HCT116 (cell line): ENCODE measurements at regions not wholly inside any gene's neighbourhood (a gene's known extent, or its start where the extent isn't known, plus 50 kb on each side); places are given as distances from the start of the nearest gene placed in this dataset.

ENCODE experiments used
- ATAC-seq: fragments of 200-7000 bp; cut with Tn5 transposase; 2 replicates; pipeline ENCODE4 v1.9.1; 2020; ENCODE audit warnings: mild to moderate bottlenecking, moderate library complexity
- BruUV-seq: library from RNA; stranded (reverse); fragments of 400-500 nt; replicated peaks from 2 replicates; lab custom pipeline; 2021; lab: Mats Ljungman, UMichigan
- CTCF ChIA-PET: fragments of 300-600 bp; sonication (Branson Sonifier 250); formaldehyde crosslinking; loops from one replicate; lab custom pipeline; 2021; ENCODE audit warnings: antibody characterized with exemption; lab: Charles Lee
- POLR2A ChIA-PET: fragments of 300-600, 350-600 bp; sonication (Branson Sonifier 250); formaldehyde crosslinking; loops from one replicate; lab custom pipeline; 2021; ENCODE audit warnings: antibody characterized with exemption; lab: Charles Lee
- RAD21 ChIA-PET, 2 experiments: fragments of 300-600 bp; sonication (Branson Sonifier 250); formaldehyde crosslinking; loops; one replicate each; lab custom pipeline; 2023; ENCODE audit warnings: low total read pairs in 2 of 2; ENCODE audit not compliant: uncharacterized antibody in 2 of 2, unreplicated experiment in 2 of 2, low non-redundant PET in 1 of 2; lab: Charles Lee
- DNase-seq: peaks from one replicate; pipeline ENCODE4 v3.0.0-alpha.2; 2010; ENCODE audit warnings: low read depth, low spot score
- H2AFZ ChIP-seq: fragments of 200-600 bp; shearing (Covaris generic), sonication (generic); 2 replicates; pipeline ENCODE4 v1.6.1; 2017; ENCODE audit warnings: low read depth, mixed run types, mixed read lengths, antibody characterized with exemption, low read length; ENCODE audit not compliant: poor library complexity, severe bottlenecking
- H3K27ac ChIP-seq: 2 replicates; pipeline ENCODE4 v1.5.1; 2012; ENCODE audit warnings: low read depth, low read length
- H3K27me3 ChIP-seq: fragments of 200-600 bp; sonication (generic); 2 replicates; pipeline ENCODE4 v1.6.1; 2016; ENCODE audit warnings: mixed run types, low read length, mixed read lengths; ENCODE audit not compliant: insufficient read depth
- H3K36me3 ChIP-seq, 2 experiments: fragments of 200-500 bp in 1 of 2; fragments of 200-600 bp in 1 of 2; sonication (Bioruptor generic) in 1 of 2; sonication (generic) in 1 of 2; 2 replicates each; pipeline versions ENCODE4 v1.5.1 to v1.6.1; 2014 to 2016; ENCODE audit warnings: low read length in 2 of 2, inconsistent platforms in 1 of 2, mixed read lengths in 1 of 2, mixed run types in 1 of 2; ENCODE audit not compliant: insufficient read depth in 2 of 2, control insufficient read depth in 1 of 2
- H3K4me1 ChIP-seq, 2 experiments: fragments of 200-600 bp in 1 of 2; sonication (generic) in 1 of 2; 2 replicates each; pipeline versions ENCODE4 v1.5.1 to v1.6.1; 2012 to 2017; ENCODE audit warnings: low read length in 2 of 2, inconsistent platforms in 1 of 2, mild to moderate bottlenecking in 1 of 2, mixed read lengths in 1 of 2, mixed run types in 1 of 2, moderate library complexity in 1 of 2; ENCODE audit not compliant: insufficient read depth in 2 of 2, control insufficient read depth in 1 of 2
- H3K4me2 ChIP-seq: fragments of 200-600 bp; sonication (generic); 2 replicates; pipeline ENCODE4 v1.6.1; 2017; ENCODE audit warnings: mixed run types, low read length, mixed read lengths
- H3K4me3 ChIP-seq, 2 experiments: fragments of 200-600 bp in 1 of 2; sonication (generic) in 1 of 2; replicated peaks in 1 of 2; 2 replicates each; pipeline ENCODE4 v1.5.1; 2011 to 2016; ENCODE audit warnings: low read length in 2 of 2, control low read depth in 1 of 2, low read depth in 1 of 2, mild to moderate bottlenecking in 1 of 2, mixed read lengths in 1 of 2, mixed run types in 1 of 2
- H3K79me2 ChIP-seq: fragments of 200-600 bp; sonication (generic); 2 replicates; pipeline ENCODE4 v1.6.1; 2017; ENCODE audit warnings: mild to moderate bottlenecking, mixed run types, low read length, moderate library complexity, mixed read lengths; ENCODE audit not compliant: insufficient read depth
- H3K9ac ChIP-seq: fragments of 200-600 bp; sonication (generic); 2 replicates; pipeline ENCODE4 v1.6.1; 2016; ENCODE audit warnings: low read length, mixed read lengths
- H3K9me2 ChIP-seq: fragments of 200-600 bp; sonication (generic), shearing (Covaris generic); 2 replicates; pipeline ENCODE4 v1.6.1; 2017; ENCODE audit warnings: mixed run types, mild to moderate bottlenecking, moderate library complexity; ENCODE audit not compliant: insufficient read depth
- H3K9me3 ChIP-seq, 2 experiments: fragments of 200-500 bp in 1 of 2; fragments of 200-600 bp in 1 of 2; sonication (Bioruptor generic) in 1 of 2; sonication (generic) in 1 of 2; 2 replicates each; pipeline ENCODE4 v1.6.1; 2014 to 2017; ENCODE audit warnings: low read length in 2 of 2, mixed read lengths in 2 of 2, inconsistent platforms in 1 of 2, low read depth in 1 of 2, mild to moderate bottlenecking in 1 of 2, mixed run types in 1 of 2, moderate library complexity in 1 of 2; ENCODE audit not compliant: control insufficient read depth in 1 of 2, insufficient read depth in 1 of 2
- H4K20me1 ChIP-seq: fragments of 200-600 bp; sonication (generic), shearing (Covaris generic); 2 replicates; pipeline ENCODE4 v1.6.1; 2017; ENCODE audit warnings: mixed run types, mild to moderate bottlenecking, moderate library complexity; ENCODE audit not compliant: insufficient read depth
- ATF3 ChIP-seq: IDR thresholded peaks from 2 replicates; pipeline ENCODE4 v1.6.1; 2012
- CBX3 ChIP-seq: IDR thresholded peaks from 2 replicates; pipeline ENCODE4 v1.6.1; 2012; ENCODE audit warnings: low read depth
- CEBPB ChIP-seq: IDR thresholded peaks from 2 replicates; pipeline ENCODE4 v1.6.1; 2012; ENCODE audit warnings: low read depth
- CTCF ChIP-seq, 3 experiments: fragments of 200-600 bp in 1 of 3; sonication (generic) in 1 of 3; IDR thresholded peaks in 2 of 3; conservative IDR thresholded peaks in 1 of 3; 2 replicates each; pipeline ENCODE4 v1.5.1; 2012 to 2017; ENCODE audit warnings: low read depth in 2 of 3, low read length in 2 of 3, antibody characterized with exemption in 1 of 3, borderline replicate concordance in 1 of 3, control low read depth in 1 of 3, mild to moderate bottlenecking in 1 of 3, mixed read lengths in 1 of 3, mixed run types in 1 of 3, moderate library complexity in 1 of 3; ENCODE audit not compliant: insufficient read depth in 1 of 3
- EGR1 ChIP-seq: IDR thresholded peaks from 2 replicates; pipeline ENCODE4 v1.6.1; 2012; ENCODE audit warnings: low read depth
- EZH2 ChIP-seq: fragments of 200-600 bp; sonication (generic); IDR thresholded peaks from 2 replicates; pipeline ENCODE4 v1.6.1; 2017; ENCODE audit warnings: antibody characterized with exemption, mixed run types
- JUND ChIP-seq: IDR thresholded peaks from 2 replicates; pipeline ENCODE4 v1.6.1; 2012
- MAX ChIP-seq: IDR thresholded peaks from 2 replicates; pipeline ENCODE4 v1.6.1; 2012
- RAD21 ChIP-seq: IDR thresholded peaks from 2 replicates; pipeline ENCODE4 v1.6.1; 2012; ENCODE audit warnings: low read depth, mild to moderate bottlenecking
- REST ChIP-seq: IDR thresholded peaks from 2 replicates; pipeline ENCODE4 v1.6.1; 2012; ENCODE audit warnings: low read depth
- SIN3A ChIP-seq: IDR thresholded peaks from 2 replicates; pipeline ENCODE4 v1.6.1; 2012; ENCODE audit warnings: low read depth
- SP1 ChIP-seq: IDR thresholded peaks from 2 replicates; pipeline ENCODE4 v1.6.1; 2012; ENCODE audit warnings: low read depth
- SRF ChIP-seq: IDR thresholded peaks from 2 replicates; pipeline ENCODE4 v1.6.1; 2012; ENCODE audit warnings: low read depth
- YY1 ChIP-seq: IDR thresholded peaks from 2 replicates; pipeline ENCODE4 v1.6.1; 2011; ENCODE audit warnings: low read length, low read depth, moderate library complexity, mild to moderate bottlenecking; ENCODE audit not compliant: insufficient replicate concordance; ENCODE audit errors: extremely low read depth
- intact Hi-C: fragments of 100-400 bp; cut with micrococcal nuclease; formaldehyde crosslinking; loops from 2 replicates; pipeline ENCODE4 v1.10.0; 2022

GRCh38 chr5:28249771-28250415 lies 1211.5 kb upstream of the CDH9 start:
- no peak for ATAC-seq
- RAD21 ChIA-PET: no interaction called here
- Histone ChIP-seq H3K79me2 (no peaks in the 10 kb centered on the region), H3K36me3 (no peaks in the 10 kb centered on the region), H3K4me3 (no peak overlapping the region), H3K9ac (no peak overlapping the region), H3K9me3 (peaks cover 3 to 15% of the 10 kb centered on the region in 2 experiments; a peak in 2 of 4 replicates), H3K27me3 (no peaks in the 10 kb centered on the region), H3K4me1 (no peaks in the 10 kb centered on the region), H2AFZ (no peak overlapping the region), H3K27ac (no peak overlapping the region), H3K4me2 (no peak overlapping the region), H4K20me1 (no peaks in the 10 kb centered on the region), H3K9me2 (no peaks in the 10 kb centered on the region)
- TF ChIP-seq EZH2 (no peak), ATF3 (no peak), JUND (no peak), EGR1 (no peak), CTCF (IDR thresholded peaks at IDR 0.05 in 2 of 3, conservative IDR thresholded peaks at IDR 0.05 in 1 of 3; ENCODE audit: borderline replicate concordance in 1 of 3, insufficient read depth in 1 of 3, low read depth in 2 of 3, low read length in 2 of 3) (no peak), YY1 (no peak), SIN3A (no peak), SP1 (no peak), CEBPB (no peak), MAX (no peak), REST (no peak), CBX3 (no peak), RAD21 (no peak), SRF (no peak)
- DNase-seq: no peak
- POLR2A ChIA-PET: no interaction called here
- CTCF ChIA-PET: no interaction called here
- no TSS peak for BruUV-seq
- intact Hi-C loops: no loop called here
